GM23338 (cell line): ENCODE measurements at regions not wholly inside any gene's neighbourhood (a gene's known extent, or its start where the extent isn't known, plus 50 kb on each side); places are given as distances from the start of the nearest gene placed in this dataset.

Experiments used
- ATAC-seq: fragments of 200-7000 bp; cut with Tn5 transposase; 3 replicates; pipeline ENCODE4 v1.9.1; 2020
- DNase-seq: peaks from one replicate; pipeline ENCODE4 v3.0.0-alpha.2; 2015; ENCODE audit warnings: low spot score
- H2AFZ ChIP-seq: fragments of 200-600 bp; sonication (generic); 2 replicates; pipeline ENCODE4 v1.8.0; 2016; ENCODE audit warnings: antibody characterized with exemption, mild to moderate bottlenecking, moderate library complexity
- H3F3A ChIP-seq: fragments of 200-600 bp; sonication (generic); replicated peaks from 2 replicates; pipeline ENCODE4 v1.8.0; 2017; ENCODE audit warnings: antibody characterized with exemption, mixed run types, low read depth
- H3K27ac ChIP-seq: fragments of 200-600 bp; sonication (generic); 2 replicates; pipeline ENCODE4 v1.6.1; 2016; ENCODE audit warnings: low read depth
- H3K27me3 ChIP-seq: fragments of 200-600 bp; sonication (generic); 2 replicates; pipeline ENCODE4 v1.8.0; 2016; ENCODE audit warnings: mild to moderate bottlenecking, mixed run types, moderate library complexity; ENCODE audit not compliant: insufficient read depth
- H3K36me3 ChIP-seq: fragments of 200-600 bp; sonication (generic); 2 replicates; pipeline ENCODE4 v1.8.0; 2016; ENCODE audit warnings: mild to moderate bottlenecking; ENCODE audit not compliant: insufficient read depth
- H3K4me1 ChIP-seq: fragments of 200-600 bp; sonication (generic); 2 replicates; pipeline ENCODE4 v1.8.0; 2016; ENCODE audit warnings: mild to moderate bottlenecking, moderate library complexity; ENCODE audit not compliant: insufficient read depth
- H3K4me2 ChIP-seq: fragments of 200-600 bp; sonication (generic); 2 replicates; pipeline ENCODE4 v1.7.1; 2017; ENCODE audit warnings: mixed run types
- H3K4me3 ChIP-seq: fragments of 200-600 bp; sonication (generic); 2 replicates; pipeline ENCODE4 v1.6.1; 2016; ENCODE audit warnings: mixed run types
- H3K79me2 ChIP-seq: fragments of 200-600 bp; sonication (generic); replicated peaks from 2 replicates; pipeline ENCODE4 v1.8.0; 2017; ENCODE audit warnings: mild to moderate bottlenecking; ENCODE audit not compliant: insufficient read depth
- H3K9me2 ChIP-seq: fragments of 200-600 bp; sonication (generic); 2 replicates; pipeline ENCODE4 v1.8.0; 2017; ENCODE audit not compliant: insufficient read depth
- H4K20me1 ChIP-seq: fragments of 200-600 bp; sonication (generic); replicated peaks from 2 replicates; pipeline ENCODE4 v1.8.0; 2017; ENCODE audit warnings: mild to moderate bottlenecking; ENCODE audit not compliant: insufficient read depth
- H3K27ac Mint-ChIP-seq: 2 replicates; pipeline ENCODE4 v1.8.0; 2020; ENCODE audit warnings: inconsistent platforms, mild to moderate bottlenecking, moderate library complexity, mixed read lengths
- H3K27me3 Mint-ChIP-seq: 3 replicates; pipeline ENCODE4 v1.8.0; 2022; ENCODE audit warnings: low read depth, mild to moderate bottlenecking, moderate library complexity, mixed read lengths, inconsistent platforms; ENCODE audit not compliant: insufficient read depth, poor library complexity
- H3K36me3 Mint-ChIP-seq: 3 replicates; pipeline ENCODE4 v1.8.0; 2021; ENCODE audit warnings: low read depth, mild to moderate bottlenecking, inconsistent platforms, moderate library complexity, mixed read lengths
- H3K4me1 Mint-ChIP-seq: 3 replicates; pipeline ENCODE4 v1.8.0; 2020; ENCODE audit warnings: mild to moderate bottlenecking, inconsistent platforms, mixed read lengths
- H3K4me3 Mint-ChIP-seq: 3 replicates; pipeline ENCODE4 v1.8.0; 2021; ENCODE audit warnings: moderate library complexity, mild to moderate bottlenecking, inconsistent platforms, mixed read lengths
- H3K9me3 Mint-ChIP-seq: 3 replicates; pipeline ENCODE4 v1.8.0; 2020; ENCODE audit warnings: moderate library complexity, mild to moderate bottlenecking, inconsistent platforms, mixed read lengths
- CREB1 ChIP-seq: fragments of 250-450 bp; sonication (Bioruptor Pico); IDR thresholded peaks from 2 replicates; pipeline ENCODE4 v1.5.0; 2020; ENCODE audit warnings: low read depth, mild to moderate bottlenecking, moderate library complexity
- CTCF ChIP-seq, 2 experiments: fragments of 200-600 bp in 1 of 2; sonication (generic) in 1 of 2; conservative IDR thresholded peaks; 2 replicates each; pipeline versions ENCODE4 v1.5.1 to v1.6.1; 2016 to 2017; ENCODE audit warnings: antibody characterized with exemption in 2 of 2, low read depth in 2 of 2, mild to moderate bottlenecking in 2 of 2, moderate library complexity in 1 of 2
- ETS1 ChIP-seq: IDR thresholded peaks from 2 replicates; pipeline ENCODE4 v1.6.1; 2016; ENCODE audit warnings: antibody characterized with exemption
- EZH2 ChIP-seq: fragments of 200-600 bp; sonication (generic); IDR thresholded peaks from one replicate; pipeline ENCODE4 v1.8.0; 2017; ENCODE audit warnings: antibody characterized with exemption, mild to moderate bottlenecking, low read depth; ENCODE audit not compliant: unreplicated experiment
- EZH2phosphoT487 ChIP-seq: fragments of 200-600 bp; sonication (generic); IDR thresholded peaks from one replicate; pipeline ENCODE4 v1.8.1; 2018; ENCODE audit warnings: antibody characterized with exemption; ENCODE audit not compliant: unreplicated experiment
- JUNB ChIP-seq: IDR thresholded peaks from one replicate; pipeline ENCODE4 v1.6.1; 2016; ENCODE audit warnings: antibody characterized with exemption; ENCODE audit not compliant: unreplicated experiment
- POLR2AphosphoS5 ChIP-seq: IDR thresholded peaks from 2 replicates; pipeline ENCODE4 v1.6.1; 2016; ENCODE audit warnings: antibody characterized with exemption, low read depth
- REST ChIP-seq: IDR thresholded peaks from one replicate; pipeline ENCODE4 v1.6.1; 2018; ENCODE audit warnings: antibody characterized with exemption; ENCODE audit not compliant: unreplicated experiment
- ZNF114 ChIP-seq: fragments of 250-450 bp; sonication (Bioruptor Pico); IDR thresholded peaks from 2 replicates; pipeline ENCODE4 v1.5.0; 2020; ENCODE audit warnings: mild to moderate bottlenecking, moderate library complexity
- ZNF462 ChIP-seq: fragments of 250-450 bp; sonication (Bioruptor Pico); IDR thresholded peaks from 2 replicates; pipeline ENCODE4 v1.5.0; 2020; ENCODE audit warnings: mild to moderate bottlenecking, moderate library complexity

- no peaks in the 10 kb centered on the region for H3K36me3 Mint-ChIP-seq
- no peaks in the 10 kb centered on the region for H3K79me2 ChIP-seq
- ATAC-seq (no peak), DNase-seq (no peak)
- no peak overlapping the region for H3K4me2 ChIP-seq
- no peak overlapping the region for H3K4me3 ChIP-seq
- H4K20me1 ChIP-seq, result no peaks in the 10 kb centered on the region
- peaks cover 29% of the 10 kb centered on the region for H3K4me1 Mint-ChIP-seq
- H3K36me3 ChIP-seq, result no peaks in the 10 kb centered on the region
- TF ChIP-seq CTCF (conservative IDR thresholded peaks at IDR 0.05; ENCODE audit: low read depth in 2 of 2) (no peak), ZNF114 (no peak), POLR2AphosphoS5 (no peak), ZNF462 (CRISPR knock-in tag) (no peak), EZH2phosphoT487 (no peak), JUNB (no peak), EZH2 (no peak), REST (no peak), CREB1 (CRISPR knock-in tag) (no peak), ETS1 (no peak)
- no peaks in the 10 kb centered on the region for H3K9me3 Mint-ChIP-seq
- no peak overlapping the region for H3K27ac Mint-ChIP-seq
- peaks cover 4% of the 10 kb centered on the region; the same call in 1 of the 2 replicates for H3K9me2 ChIP-seq
- no peak overlapping the region for H3K27ac ChIP-seq
- H3K4me1 ChIP-seq, result peaks cover 28% of the 10 kb centered on the region
- H3K27me3 ChIP-seq, result no peaks in the 10 kb centered on the region
- H3K4me3 Mint-ChIP-seq, result no peak overlapping the region
- no peak overlapping the region for H2AFZ ChIP-seq
- no peaks in the 10 kb centered on the region for H3F3A ChIP-seq
- no peaks in the 10 kb centered on the region for H3K27me3 Mint-ChIP-seq
These were observed 414.5 kb upstream of the MDFIC2 start for GRCh38 chr3:70726961-70727360.
